ENCODE measurements at regions not wholly inside any gene's neighbourhood (a gene's known extent, or its start where the extent isn't known, plus 50 kb on each side); places are given as distances from the start of the nearest gene placed in this dataset.

GRCh38 chr14:54133896-54134295, 177.3 kb upstream of the BMP4 start:
- Mint-ChIP-seq H3K9me3 (peaks cover 0 to 6% (median 4%) of the 10 kb centered on the region in 7 donors), H3K27me3 (ENCODE audit: low read depth in 3 of 3) (peaks cover 0 to 5% (median 2%) of the 10 kb centered on the region in 3 donors), H3K36me3 (no peaks in the 10 kb centered on the region), H3K4me3 (no peak overlapping the region), H3K4me1 (no peaks in the 10 kb centered on the region), H3K27ac (no peak overlapping the region)
- H3K4me3 ChIP-seq (replicated peaks in 1 of 3; ENCODE audit: low read depth in 2 of 3, low read length in 3 of 3): no peak overlapping the region
- H3K4me1 ChIP-seq (ENCODE audit: control insufficient read depth in 1 of 2, insufficient read depth in 2 of 2, low read length in 2 of 2): no peaks in the 10 kb centered on the region
- no peaks in the 10 kb centered on the region for H4K20me1 ChIP-seq (ENCODE audit: insufficient read depth, low read length)
- no peak for DNase-seq
- no peaks in the 10 kb centered on the region for H3K9me3 ChIP-seq (replicated peaks in 1 of 2; ENCODE audit: control insufficient read depth in 1 of 2, insufficient read depth in 1 of 2, low read length in 2 of 2)
- 75% methylated on average over 1 of the region's 3 CpGs for WGBS (ENCODE audit: insufficient coverage)
- H2AFZ ChIP-seq (ENCODE audit: insufficient read depth, low read depth, low read length, poor library complexity, severe bottlenecking): no peak overlapping the region
- intact Hi-C loops (cut with micrococcal nuclease): no loop called here
- H3K36me3 ChIP-seq (replicated peaks in 1 of 2; ENCODE audit: control insufficient read depth in 1 of 2, insufficient read depth in 2 of 2, low read length in 2 of 2): no peaks in the 10 kb centered on the region
- H3K9ac ChIP-seq (ENCODE audit: insufficient read depth, low read length, poor library complexity, severe bottlenecking): no peak overlapping the region
- no peak overlapping the region for H3K4me2 ChIP-seq (replicated peaks; ENCODE audit: extremely low read depth, low read length, poor library complexity, severe bottlenecking)
- H3K27me3 ChIP-seq (ENCODE audit: control insufficient read depth in 2 of 2, insufficient read depth in 2 of 2, low read length in 2 of 2): no peaks in the 10 kb centered on the region
- no peak for TF ChIP-seq CTCF (IDR thresholded peaks at IDR 0.05)
- no peak overlapping the region for H3K27ac ChIP-seq (ENCODE audit: low read depth in 1 of 2, low read length in 2 of 2)
- no peaks in the 10 kb centered on the region for H3K79me2 ChIP-seq (ENCODE audit: insufficient read depth, low read length)

GRCh38 chr14:54135804-54136280, 179.2 kb upstream of the BMP4 start:
- H3K4me1 Mint-ChIP-seq: no peaks in the 10 kb centered on the region
- no peaks in the 10 kb centered on the region for H3K79me2 ChIP-seq (ENCODE audit: insufficient read depth, low read length)
- no peak overlapping the region for H3K27ac Mint-ChIP-seq
- H4K20me1 ChIP-seq (ENCODE audit: insufficient read depth, low read length): no peaks in the 10 kb centered on the region
- no peaks in the 10 kb centered on the region for H3K4me1 ChIP-seq (ENCODE audit: control insufficient read depth in 1 of 2, insufficient read depth in 2 of 2, low read length in 2 of 2)
- no peak overlapping the region for H3K9ac ChIP-seq (ENCODE audit: insufficient read depth, low read length, poor library complexity, severe bottlenecking)
- no peaks in the 10 kb centered on the region for H3K36me3 Mint-ChIP-seq
- intact Hi-C loops (cut with micrococcal nuclease): no loop called here
- no peak overlapping the region for H3K4me3 ChIP-seq (replicated peaks in 1 of 3; ENCODE audit: low read depth in 2 of 3, low read length in 3 of 3)
- 55% methylated on average over 1 of the region's 3 CpGs for WGBS (ENCODE audit: insufficient coverage)
- peaks cover 0 to 8% (median 4%) of the 10 kb centered on the region in 7 donors for H3K9me3 Mint-ChIP-seq
- H3K27ac ChIP-seq (ENCODE audit: low read depth in 1 of 2, low read length in 2 of 2): no peak overlapping the region
- H3K4me2 ChIP-seq (replicated peaks; ENCODE audit: extremely low read depth, low read length, poor library complexity, severe bottlenecking): no peak overlapping the region
- no peak overlapping the region for H3K4me3 Mint-ChIP-seq
- no peaks in the 10 kb centered on the region for H3K27me3 ChIP-seq (ENCODE audit: control insufficient read depth in 2 of 2, insufficient read depth in 2 of 2, low read length in 2 of 2)
- no peak for TF ChIP-seq CTCF (IDR thresholded peaks at IDR 0.05)
- H3K36me3 ChIP-seq (replicated peaks in 1 of 2; ENCODE audit: control insufficient read depth in 1 of 2, insufficient read depth in 2 of 2, low read length in 2 of 2): no peaks in the 10 kb centered on the region
- H3K9me3 ChIP-seq (replicated peaks in 1 of 2; ENCODE audit: control insufficient read depth in 1 of 2, insufficient read depth in 1 of 2, low read length in 2 of 2): no peaks in the 10 kb centered on the region
- DNase-seq: no peak
- no peak overlapping the region for H2AFZ ChIP-seq (ENCODE audit: insufficient read depth, low read depth, low read length, poor library complexity, severe bottlenecking)
- H3K27me3 Mint-ChIP-seq (ENCODE audit: low read depth in 3 of 3): peaks cover 0 to 5% (median 1%) of the 10 kb centered on the region in 3 donors

Measured in CD14-positive monocyte (primary cell).